ENCODE measurements at regions not wholly inside any gene's neighbourhood (a gene's known extent, or its start where the extent isn't known, plus 50 kb on each side); places are given as distances from the start of the nearest gene placed in this dataset.

- no peak overlapping the region for H2AFZ ChIP-seq (ENCODE audit: insufficient read depth, low read depth, low read length, poor library complexity, severe bottlenecking)
- no peaks in the 10 kb centered on the region for H3K9me3 ChIP-seq (ENCODE audit: control extremely low read depth in 1 of 3, control insufficient read depth in 2 of 3, insufficient read depth in 1 of 3, low read length in 2 of 3)
- Mint-ChIP-seq H3K9me3 (ENCODE audit: insufficient read depth) (no peaks in the 10 kb centered on the region), H3K4me1 (no peaks in the 10 kb centered on the region), H3K27ac (no peak overlapping the region), H3K4me3 (no peak overlapping the region), H3K27me3 (peaks cover 10% of the 10 kb centered on the region)
- POLR2A ChIA-PET, result no interaction called here
- no peaks in the 10 kb centered on the region for H3K36me3 ChIP-seq (replicated peaks in 1 of 2; ENCODE audit: control extremely low read depth in 1 of 2, control insufficient read depth in 1 of 2, extremely low read depth in 1 of 2, insufficient read depth in 2 of 2, low read length in 1 of 2)
- no peak overlapping the region for H3K27ac ChIP-seq (ENCODE audit: low read length in 2 of 2)
- TF ChIP-seq EZH2 (IDR thresholded peaks at IDR 0.05; ENCODE audit: borderline replicate concordance, insufficient read depth, low read depth, low read length, poor library complexity, severe bottlenecking) (no peak), CTCF (IDR thresholded peaks at IDR 0.05) (no peak)
- H3K27me3 ChIP-seq (replicated peaks in 1 of 4; ENCODE audit: control extremely low read depth in 1 of 4, control insufficient read depth in 3 of 4, insufficient read depth in 4 of 4, low read length in 3 of 4), result no peaks in the 10 kb centered on the region
- no peak for DNase-seq
- WGBS (ENCODE audit: insufficient coverage), result 80% methylated on average over 2 of the region's 4 CpGs
- no peak overlapping the region for H3K4me3 ChIP-seq (ENCODE audit: control extremely low read depth in 1 of 5, extremely low read depth in 1 of 5, insufficient read depth in 1 of 5, low read depth in 2 of 5, low read length in 4 of 5)
- CTCF ChIA-PET, result no interaction called here
- H3K4me1 ChIP-seq (ENCODE audit: control insufficient read depth in 2 of 2, insufficient read depth in 2 of 2, low read length in 2 of 2), result no peaks in the 10 kb centered on the region
- no peaks in the 10 kb centered on the region for H4K20me1 ChIP-seq (ENCODE audit: control insufficient read depth, insufficient read depth, low read length, poor library complexity, severe bottlenecking)
- H3K79me2 ChIP-seq (ENCODE audit: control insufficient read depth, insufficient read depth, low read length), result no peaks in the 10 kb centered on the region
- intact Hi-C loops (cut with micrococcal nuclease), result no loop called here
- H3K9ac ChIP-seq (ENCODE audit: low read length), result no peak overlapping the region
- no peak for ATAC-seq (ENCODE audit: low read depth)
- no peak overlapping the region for H3K4me2 ChIP-seq (replicated peaks; ENCODE audit: low read depth, low read length, poor library complexity, severe bottlenecking)
Measured at GRCh38 chr14:53386362-53386761, 233.2 kb upstream of the DDHD1 start.

- Mint-ChIP-seq H3K4me1 (no peaks in the 10 kb centered on the region), H3K9me3 (ENCODE audit: insufficient read depth) (no peaks in the 10 kb centered on the region), H3K4me3 (no peak overlapping the region), H3K27me3 (peaks cover 6% of the 10 kb centered on the region), H3K27ac (no peak overlapping the region)
- Histone ChIP-seq H3K79me2 (ENCODE audit: control insufficient read depth, insufficient read depth, low read length) (no peaks in the 10 kb centered on the region), H3K36me3 (replicated peaks in 1 of 2; ENCODE audit: control extremely low read depth in 1 of 2, control insufficient read depth in 1 of 2, extremely low read depth in 1 of 2, insufficient read depth in 2 of 2, low read length in 1 of 2) (no peaks in the 10 kb centered on the region), H3K4me3 (ENCODE audit: control extremely low read depth in 1 of 5, extremely low read depth in 1 of 5, insufficient read depth in 1 of 5, low read depth in 2 of 5, low read length in 4 of 5) (no peak overlapping the region), H3K4me1 (ENCODE audit: control insufficient read depth in 2 of 2, insufficient read depth in 2 of 2, low read length in 2 of 2) (no peaks in the 10 kb centered on the region), H2AFZ (ENCODE audit: insufficient read depth, low read depth, low read length, poor library complexity, severe bottlenecking) (no peak overlapping the region), H3K27me3 (replicated peaks in 1 of 4; ENCODE audit: control extremely low read depth in 1 of 4, control insufficient read depth in 3 of 4, insufficient read depth in 4 of 4, low read length in 3 of 4) (no peaks in the 10 kb centered on the region), H3K9ac (ENCODE audit: low read length) (no peak overlapping the region), H3K27ac (ENCODE audit: low read length in 2 of 2) (no peak overlapping the region), H3K9me3 (ENCODE audit: control extremely low read depth in 1 of 3, control insufficient read depth in 2 of 3, insufficient read depth in 1 of 3, low read length in 2 of 3) (no peaks in the 10 kb centered on the region), H4K20me1 (ENCODE audit: control insufficient read depth, insufficient read depth, low read length, poor library complexity, severe bottlenecking) (no peaks in the 10 kb centered on the region), H3K4me2 (replicated peaks; ENCODE audit: low read depth, low read length, poor library complexity, severe bottlenecking) (no peak overlapping the region)
- ChIA-PET CTCF (no interaction called here), POLR2A (no interaction called here)
- ATAC-seq (ENCODE audit: low read depth) (no peak), DNase-seq (no peak)
- intact Hi-C loops (cut with micrococcal nuclease), result no loop called here
- 83% methylated on average over 1 of the region's 5 CpGs for WGBS (ENCODE audit: insufficient coverage)
- TF ChIP-seq EZH2 (IDR thresholded peaks at IDR 0.05; ENCODE audit: borderline replicate concordance, insufficient read depth, low read depth, low read length, poor library complexity, severe bottlenecking), result no peak
- TF ChIP-seq CTCF (IDR thresholded peaks at IDR 0.05), result no peak
Measured at GRCh38 chr14:53384536-53384935, 231.4 kb upstream of the DDHD1 start.

Measured in B cell (primary cell).